Testis (tissue), 2 donors: ENCODE measurements at regions not wholly inside any gene's neighbourhood (a gene's known extent, or its start where the extent isn't known, plus 50 kb on each side); places are given as distances from the start of the nearest gene placed in this dataset.

ENCODE experiments used
- DNase-seq: peaks from one replicate; pipeline ENCODE4 v3.0.0-alpha.2; 2019
- H3K27ac ChIP-seq, 2 donors: fragments of 200-600 bp; sonication (generic); one replicate each; pipeline ENCODE4 v1.5.1; 2019
- H3K27me3 ChIP-seq: fragments of 200-600 bp; sonication (generic); one replicate; pipeline ENCODE4 v1.5.1; 2019
- H3K36me3 ChIP-seq: fragments of 200-600 bp; sonication (generic); one replicate; pipeline ENCODE4 v1.5.1; 2017; ENCODE audit warnings: low read depth; ENCODE audit errors: missing control alignments
- H3K4me1 ChIP-seq: fragments of 200-600 bp; sonication (generic); one replicate; pipeline ENCODE4 v1.5.1; 2019
- H3K4me3 ChIP-seq, 2 donors: fragments of 200-600 bp; sonication (generic); one replicate each; pipeline ENCODE4 v1.5.1; 2017 to 2019
- H3K9me3 ChIP-seq: fragments of 200-600 bp; sonication (generic); one replicate; pipeline ENCODE4 v1.5.1; 2017
- CTCF ChIP-seq, 3 experiments: fragments of 450-650 bp in 2 of 3; fragments of 200-600 bp in 1 of 3; sonication (generic) in 1 of 3; IDR thresholded peaks; one replicate each; pipeline ENCODE4 v1.5.1; 2016 to 2019; ENCODE audit warnings: antibody characterized with exemption in 3 of 3, mild to moderate bottlenecking in 2 of 3, moderate library complexity in 1 of 3
- POLR2A ChIP-seq: fragments of 450-650 bp; IDR thresholded peaks from one replicate; pipeline ENCODE4 v1.6.1; 2017; ENCODE audit warnings: antibody characterized with exemption, mild to moderate bottlenecking, moderate library complexity
- WGBS, 2 donors: methylation state at CpG; one replicate each; pipeline ENCODE4 v1.1.5; 2018; 5-methylcytosine and 5-hydroxymethylcytosine counted together
- intact Hi-C: fragments of 100-400 bp; cut with DNase I; formaldehyde crosslinking; loops from one replicate; pipeline ENCODE4 v1.15.1; 2023; ENCODE audit warnings: low total_unique reads

GRCh38 chr22:48238284-48238915 lies 1476.0 kb downstream of the TBC1D22A start:
- 80 to 83% methylated on average over 8 to 9 of the region's 9 CpGs for WGBS, 2 donors
- H3K36me3 ChIP-seq: no peaks in the 10 kb centered on the region
- no peak overlapping the region for H3K4me3 ChIP-seq
- H3K9me3 ChIP-seq: no peaks in the 10 kb centered on the region
- intact Hi-C loops: no loop called here
- TF ChIP-seq CTCF (IDR thresholded peaks at IDR 0.05): no peak
- TF ChIP-seq POLR2A: no peak
- no peaks in the 10 kb centered on the region for H3K4me1 ChIP-seq
- H3K27me3 ChIP-seq: no peaks in the 10 kb centered on the region
- DNase-seq: peak; percentile 9
- no peak overlapping the region for H3K27ac ChIP-seq

GRCh38 chr22:48237466-48238283 lies 1475.2 kb downstream of the TBC1D22A start:
- intact Hi-C loops: no loop called here
- Histone ChIP-seq H3K27me3 (no peaks in the 10 kb centered on the region), H3K4me3 (no peak overlapping the region), H3K36me3 (no peaks in the 10 kb centered on the region), H3K9me3 (no peaks in the 10 kb centered on the region), H3K4me1 (no peaks in the 10 kb centered on the region), H3K27ac (no peak overlapping the region)
- WGBS, 2 donors: 92 to 95% methylated on average over 21 of the region's 21 CpGs
- DNase-seq: peak; percentile 10
- TF ChIP-seq POLR2A (no peak), CTCF (IDR thresholded peaks at IDR 0.05) (no peak)

- H3K27ac ChIP-seq: no peak overlapping the region
- H3K27me3 ChIP-seq: no peaks in the 10 kb centered on the region
- H3K4me1 ChIP-seq: no peaks in the 10 kb centered on the region
- no peaks in the 10 kb centered on the region for H3K9me3 ChIP-seq
- intact Hi-C loops: no loop called here
- H3K4me3 ChIP-seq: no peak overlapping the region
- 64 to 65% methylated on average over 4 of the region's 4 CpGs for WGBS, 2 donors
- H3K36me3 ChIP-seq: no peaks in the 10 kb centered on the region
- TF ChIP-seq CTCF (IDR thresholded peaks at IDR 0.05) (no peak), POLR2A (no peak)
- peak; percentile 8 for DNase-seq
These were observed 1473.8 kb downstream of the TBC1D22A start for GRCh38 chr22:48236261-48236660.

- intact Hi-C loops: no loop called here
- H3K27me3 ChIP-seq: no peaks in the 10 kb centered on the region
- H3K27ac ChIP-seq: no peak overlapping the region
- H3K9me3 ChIP-seq: no peaks in the 10 kb centered on the region
- WGBS, 2 donors: 84 to 89% methylated on average over 9 of the region's 9 CpGs
- no peak for TF ChIP-seq POLR2A
- no peak for TF ChIP-seq CTCF (IDR thresholded peaks at IDR 0.05)
- H3K36me3 ChIP-seq: no peaks in the 10 kb centered on the region
- H3K4me1 ChIP-seq: no peaks in the 10 kb centered on the region
- DNase-seq: peak; percentile 7
- no peak overlapping the region for H3K4me3 ChIP-seq
These were observed 1473.3 kb downstream of the TBC1D22A start for GRCh38 chr22:48235744-48236143.
